HG02973 (cell line): ENCODE measurements at regions not wholly inside any gene's neighbourhood (a gene's known extent, or its start where the extent isn't known, plus 50 kb on each side); places are given as distances from the start of the nearest gene placed in this dataset.
"Not testable (repeated sequence)": the region's sequence is repeated elsewhere in the genome, so short reads cannot be mapped to it uniquely, and the experiment has no call there.

ENCODE experiments used
- ATAC-seq: cut with Tn5 transposase; IDR thresholded peaks from one replicate; pipeline ENCODE4 v1.9.1; 2021; ENCODE audit warnings: moderate library complexity; ENCODE audit not compliant: unreplicated experiment

DNA sequence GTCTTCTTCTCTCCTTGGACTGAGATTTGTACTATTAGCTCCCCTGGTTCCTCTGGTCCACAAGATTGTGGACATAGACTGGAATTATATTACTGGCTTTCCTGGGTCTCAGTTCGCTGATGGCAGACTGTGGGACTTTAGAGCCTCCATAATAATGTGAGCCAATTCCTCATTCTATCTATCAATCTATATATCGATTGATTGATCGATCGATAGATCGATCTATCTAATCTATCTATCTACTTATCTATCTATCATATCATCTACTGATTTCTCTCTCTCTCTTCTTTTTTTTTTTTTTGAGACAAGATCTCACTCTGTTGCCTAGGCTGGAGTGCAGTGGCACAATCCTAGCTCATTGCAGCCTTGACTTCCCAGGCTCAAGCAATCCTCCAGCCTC, 51.5 kb upstream of the DDR1 start:
- ATAC-seq: no peak

DNA sequence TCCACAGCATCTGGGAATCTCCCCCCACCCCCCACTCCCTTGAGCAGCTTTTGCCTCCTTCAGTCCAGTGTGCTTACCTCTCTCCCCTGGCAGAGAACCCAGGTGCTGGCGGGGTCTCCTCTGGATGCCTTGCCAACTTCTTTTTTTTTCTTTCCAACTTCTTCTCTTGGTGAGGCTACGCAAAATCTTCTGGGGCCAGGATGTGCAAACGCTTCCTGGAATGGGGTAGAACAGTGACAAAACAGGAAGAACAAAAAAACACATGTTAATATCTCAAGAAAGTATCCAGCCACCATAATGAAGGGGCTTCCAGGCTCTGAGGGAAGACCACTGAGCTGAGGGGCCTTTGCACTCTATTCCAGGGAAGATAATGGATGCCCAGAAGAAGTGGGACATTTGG, 53.9 kb upstream of the DDR1 start:
- no peak for ATAC-seq

DNA sequence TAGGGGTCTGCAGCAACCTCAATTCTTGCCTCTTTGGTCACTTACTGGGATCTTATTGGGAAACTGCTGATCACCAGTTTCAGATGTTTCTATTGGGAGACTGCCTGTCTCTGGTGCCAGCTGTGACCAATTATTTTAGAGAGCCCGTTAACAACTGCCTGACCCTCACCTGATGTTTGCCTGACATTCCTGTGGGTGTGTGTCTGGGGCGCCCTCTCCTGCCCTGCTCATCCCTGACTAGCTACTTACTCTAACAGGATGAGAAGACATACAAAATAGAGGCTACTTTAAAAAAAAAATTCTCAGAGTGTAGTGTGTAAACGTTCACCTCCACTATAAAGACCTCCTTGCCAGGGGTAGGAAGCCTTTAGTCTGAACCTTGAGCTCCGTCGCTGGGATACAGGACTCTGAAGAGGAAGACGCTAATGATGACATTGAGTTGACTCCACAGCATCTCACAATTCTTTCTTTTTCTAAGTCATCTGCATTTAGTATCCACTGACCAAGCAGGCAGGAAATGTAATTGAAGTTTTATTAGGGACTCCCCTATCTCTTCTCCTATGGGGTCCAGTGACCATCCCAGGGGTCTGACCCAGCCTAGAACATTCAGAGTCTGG, 54.6 kb upstream of the DDR1 start:
- ATAC-seq: no peak

DNA sequence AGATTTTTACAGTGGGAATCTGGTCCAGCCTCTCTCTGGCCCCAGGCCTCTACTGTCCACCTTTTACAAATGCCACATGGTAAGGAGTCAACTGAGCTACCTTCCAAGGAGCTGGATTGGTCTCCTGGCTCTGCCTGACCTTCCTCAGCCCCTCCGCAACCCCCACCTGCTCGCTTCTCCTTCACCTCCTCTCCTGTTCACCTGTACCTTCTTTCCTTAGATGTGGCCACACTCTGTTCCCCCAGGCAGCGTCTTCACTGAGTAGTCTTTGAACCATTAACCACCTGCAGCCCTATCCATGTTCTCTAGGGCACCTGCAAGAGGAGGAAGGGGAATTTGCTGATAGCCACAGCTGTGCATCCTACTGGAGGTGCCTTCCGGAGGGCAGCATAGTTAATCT, 55.3 kb upstream of the DDR1 start:
- ATAC-seq: no peak

DNA sequence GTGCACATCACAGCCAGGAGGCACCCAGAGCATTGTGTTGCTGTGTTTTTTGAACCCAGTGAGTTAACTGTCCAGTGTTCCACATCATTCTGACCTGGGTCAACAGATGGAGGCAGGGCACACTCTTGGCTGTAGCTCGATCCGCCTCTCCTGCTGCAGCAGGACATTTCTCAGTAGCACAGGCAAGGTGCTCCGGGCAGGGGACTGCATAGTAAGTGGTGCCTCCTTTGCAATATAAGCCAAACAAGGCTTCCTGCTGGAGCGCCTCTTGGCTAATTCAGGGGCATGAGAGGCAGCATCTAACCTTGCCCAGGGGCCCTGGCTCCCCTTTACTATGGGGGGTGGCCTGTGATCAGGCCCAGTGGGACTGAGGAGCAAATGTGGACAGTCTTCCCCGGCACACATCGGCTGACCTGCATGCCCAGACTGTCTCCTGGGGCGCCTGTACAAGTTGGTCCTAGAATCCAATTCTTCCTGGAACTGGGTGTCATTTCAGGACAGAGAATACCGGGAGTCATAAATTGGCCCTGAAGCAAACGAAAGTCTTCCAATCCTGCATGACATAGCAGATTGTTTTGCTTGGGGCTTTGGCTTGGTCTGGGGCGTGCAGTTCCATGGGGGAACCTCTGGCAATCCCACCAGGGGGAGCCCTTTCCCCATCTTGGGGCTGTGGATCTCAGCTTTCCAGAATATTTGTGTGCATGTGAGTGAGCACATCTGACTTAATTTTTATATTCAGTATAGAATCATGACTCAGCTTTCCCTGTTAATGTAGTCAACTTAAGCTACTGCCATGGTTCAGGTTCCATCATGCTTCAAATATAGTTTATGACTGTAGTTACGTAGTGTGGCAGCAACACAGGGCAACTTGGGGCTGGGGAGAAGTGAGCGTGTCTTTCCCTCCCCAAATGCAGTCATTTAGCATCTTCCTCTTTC, 56.0 kb upstream of the DDR1 start:
- ATAC-seq: no peak

DNA sequence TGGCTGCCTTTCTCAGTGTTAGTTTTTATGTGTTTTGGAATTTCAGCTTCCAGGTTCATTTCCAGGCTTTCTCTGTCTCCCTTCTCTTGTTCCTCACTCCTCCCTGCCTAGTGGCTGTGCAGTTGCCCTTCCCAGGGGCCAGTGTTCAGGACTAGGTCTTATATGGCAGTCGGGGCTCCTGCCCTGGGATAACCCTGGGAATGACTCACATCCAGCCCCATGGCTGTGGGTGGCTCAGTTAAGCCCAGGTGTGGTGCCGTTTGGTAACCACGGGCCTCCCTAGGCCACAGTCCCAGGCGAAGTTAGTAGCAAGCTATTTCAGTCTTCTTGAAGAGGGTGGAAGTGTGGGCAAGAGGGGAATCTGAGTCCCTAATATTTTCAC, 57.4 kb upstream of the DDR1 start:
- ATAC-seq: no peak

DNA sequence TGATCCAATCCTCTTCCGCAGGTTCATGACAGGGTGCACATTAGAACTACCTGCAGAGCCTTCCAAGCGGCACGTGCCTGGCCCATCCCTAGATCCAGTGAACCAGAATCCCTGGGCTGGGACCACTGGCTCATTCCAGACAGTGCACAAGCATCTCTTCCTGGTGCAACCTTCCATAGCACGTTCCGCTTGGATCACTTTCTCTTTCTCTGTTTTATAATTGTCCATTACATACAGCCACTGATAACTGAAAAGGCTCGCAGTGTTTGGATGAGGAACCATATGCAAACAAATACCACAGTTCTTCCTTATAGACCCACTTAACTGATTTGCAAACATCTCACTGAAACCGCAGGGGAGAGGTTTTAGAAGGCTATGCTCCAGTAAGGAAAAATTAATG, 59.6 kb upstream of the DDR1 start:
- ATAC-seq: no peak

DNA sequence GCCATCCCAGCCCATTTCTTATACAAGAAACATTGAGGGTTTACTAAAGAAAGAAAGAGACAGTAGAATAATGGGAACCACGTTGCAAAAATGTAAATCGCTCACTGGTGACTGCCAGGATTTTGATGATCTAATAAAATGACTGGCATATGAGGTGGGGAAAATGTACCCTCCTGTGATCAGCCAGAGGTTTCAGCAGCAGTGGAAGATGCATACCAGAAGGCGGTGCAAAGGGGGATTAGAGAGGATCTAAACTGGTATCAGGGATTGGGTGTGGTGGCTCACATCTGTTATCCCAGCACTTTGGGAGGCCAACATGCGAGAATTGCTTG, 60.8 kb upstream of the DDR1 start:
- no peak for ATAC-seq

DNA sequence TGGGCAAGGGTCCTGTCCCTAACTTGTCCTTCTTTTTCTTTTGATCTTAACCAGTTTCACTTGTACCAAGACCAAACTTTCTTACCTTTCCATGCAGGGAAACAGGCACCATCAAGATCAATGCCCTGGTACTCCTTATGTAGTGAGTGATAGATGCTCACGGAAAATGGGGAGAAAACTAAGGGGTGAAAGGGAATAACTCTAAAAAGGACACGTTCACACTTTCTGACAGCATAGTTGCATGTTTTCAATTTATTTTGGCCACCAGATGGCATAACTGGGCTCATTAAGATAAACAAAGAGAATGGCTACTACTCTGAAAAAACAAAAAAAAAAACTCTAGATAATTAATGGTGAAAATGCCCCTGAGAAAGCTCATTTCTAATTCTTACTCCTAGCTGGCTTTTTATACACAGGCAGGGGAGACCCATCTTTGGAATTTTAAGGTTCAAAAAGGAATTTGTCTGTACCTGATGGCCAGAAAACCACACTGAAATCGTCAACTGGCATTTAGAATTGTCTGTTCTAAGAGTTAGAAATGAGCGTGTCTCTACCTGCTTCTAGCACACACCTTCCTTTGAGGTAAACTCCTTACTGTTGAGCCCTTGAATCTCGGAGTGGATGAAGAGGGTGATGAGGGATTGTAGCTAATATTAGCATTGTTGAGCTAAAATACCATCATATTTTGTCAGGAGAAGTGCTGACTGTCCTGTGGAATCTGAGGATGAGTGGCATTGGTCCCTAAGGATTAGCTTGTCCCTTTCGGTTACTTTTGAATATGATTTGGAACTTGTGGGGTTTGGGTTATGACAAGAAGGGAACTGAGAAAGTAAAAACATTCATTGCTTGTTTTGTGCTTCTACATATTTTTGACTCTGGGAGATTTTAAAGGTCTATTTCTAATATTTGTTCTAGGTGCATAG, 62.2 kb upstream of the DDR1 start:
- ATAC-seq: no peak

DNA sequence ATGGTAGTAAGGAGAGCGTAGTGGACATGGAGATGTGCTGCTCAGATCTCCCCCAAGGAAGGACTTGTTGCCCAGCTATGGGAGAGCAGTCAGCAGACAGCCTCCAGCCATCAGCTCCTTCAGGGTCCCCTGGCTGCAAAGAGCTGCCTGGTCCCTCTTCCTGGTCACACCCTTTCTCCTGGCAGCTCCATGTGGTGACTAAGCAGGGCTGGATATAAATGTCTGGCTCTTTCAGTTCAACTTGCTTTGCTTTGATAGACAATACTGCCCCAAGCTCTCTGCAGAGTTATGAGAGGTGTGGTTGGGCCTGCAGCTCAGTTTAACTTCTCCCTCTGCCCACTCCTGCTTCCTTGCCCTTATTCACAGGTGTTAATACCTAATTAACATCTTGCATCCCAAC, 64.1 kb upstream of the DDR1 start:
- ATAC-seq: no peak

DNA sequence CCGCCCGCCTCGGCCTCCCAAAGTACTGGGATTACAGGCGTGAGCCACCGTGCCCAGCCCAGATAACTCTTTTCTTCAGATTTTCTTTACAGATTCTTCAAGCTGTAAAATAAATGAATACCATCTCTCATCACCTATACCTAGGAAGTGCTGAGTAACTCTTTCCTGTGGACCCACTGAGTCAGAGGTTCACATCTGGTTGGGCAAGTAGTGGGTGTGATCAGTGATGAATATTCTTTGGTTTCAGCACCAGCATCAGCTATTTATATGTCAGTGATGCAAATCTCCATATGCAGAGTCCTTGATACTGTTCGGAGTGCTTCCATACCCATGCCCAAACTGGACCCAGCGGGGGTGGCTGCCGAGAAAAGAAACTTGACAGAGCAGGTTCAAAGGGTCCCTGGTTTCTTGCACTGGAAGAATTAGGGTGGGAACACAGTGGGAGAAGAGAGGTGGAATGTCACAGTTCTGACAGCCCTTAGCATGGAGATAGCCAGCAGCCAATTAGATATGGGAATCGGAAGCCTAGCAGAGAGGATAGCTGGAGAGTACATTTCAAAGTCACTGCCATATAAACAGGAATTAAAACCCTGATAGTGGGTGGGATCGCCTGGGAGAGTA, 64.9 kb upstream of the DDR1 start:
- no peak for ATAC-seq

DNA sequence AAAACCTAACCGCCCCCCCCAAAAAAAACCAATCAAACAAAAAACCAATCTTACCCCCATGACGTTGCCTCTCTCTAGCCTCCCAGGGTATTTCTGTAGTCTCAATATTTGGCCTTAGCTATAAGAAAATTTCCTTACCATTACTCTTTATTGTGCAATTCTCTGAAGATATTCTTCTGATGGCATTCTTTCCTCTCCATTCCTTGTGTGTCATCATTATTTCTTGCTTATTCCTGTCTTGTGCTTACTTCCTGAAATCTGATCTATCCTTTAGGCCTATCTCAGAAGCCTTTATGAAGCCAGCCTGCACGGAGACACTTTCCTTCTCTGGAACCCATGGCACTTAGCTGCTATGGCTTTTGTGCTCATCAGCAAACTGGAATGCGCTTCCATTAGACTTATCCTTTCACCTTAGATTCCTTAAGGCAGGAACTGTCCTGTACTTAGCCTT, 65.9 kb upstream of the DDR1 start:
- no peak for ATAC-seq

DNA sequence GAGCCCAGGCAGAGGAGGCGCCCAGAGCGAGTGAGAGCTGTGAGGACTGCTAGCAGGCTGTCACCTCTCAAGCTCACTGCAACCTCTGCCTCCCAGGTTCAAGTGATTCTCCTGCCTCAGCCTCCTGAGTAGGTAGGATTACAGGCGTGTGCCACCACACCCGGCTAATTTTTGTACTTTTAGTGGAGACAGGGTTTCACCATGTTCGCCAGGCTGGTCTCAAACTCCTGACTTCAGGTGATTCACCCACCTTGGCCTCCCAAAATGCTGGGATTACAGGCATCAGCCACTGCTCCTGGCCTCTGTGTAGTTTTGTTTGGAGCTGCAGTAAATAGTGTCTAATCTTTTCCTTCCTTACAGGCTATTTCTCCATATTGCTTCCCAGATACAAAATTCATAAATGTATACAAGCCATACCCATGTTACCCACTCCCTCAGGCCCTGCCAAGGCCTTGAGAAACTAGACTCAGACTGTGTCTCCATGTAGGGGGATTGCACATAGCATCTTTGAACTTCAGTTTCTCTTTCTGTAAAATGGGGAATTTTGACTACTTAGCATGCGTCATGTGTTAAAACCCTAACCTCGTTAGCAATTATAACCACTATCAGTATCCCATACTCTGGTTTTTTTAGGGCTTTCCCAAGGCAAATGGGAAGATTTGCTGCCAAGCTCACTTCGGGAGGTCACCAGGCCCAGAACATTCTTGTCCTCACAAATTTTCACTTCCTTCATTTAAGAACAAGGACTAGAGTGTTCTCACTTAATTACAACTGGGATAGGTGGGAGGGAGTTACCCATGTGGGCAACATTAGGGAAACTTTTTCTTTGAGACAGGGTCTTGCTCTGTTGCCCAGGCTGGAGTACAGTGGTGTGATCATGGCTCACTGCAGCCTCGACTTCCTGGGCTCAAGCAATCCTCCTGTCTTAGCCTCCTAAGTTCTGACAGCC, 67.3 kb upstream of the DDR1 start:
- ATAC-seq: no peak

DNA sequence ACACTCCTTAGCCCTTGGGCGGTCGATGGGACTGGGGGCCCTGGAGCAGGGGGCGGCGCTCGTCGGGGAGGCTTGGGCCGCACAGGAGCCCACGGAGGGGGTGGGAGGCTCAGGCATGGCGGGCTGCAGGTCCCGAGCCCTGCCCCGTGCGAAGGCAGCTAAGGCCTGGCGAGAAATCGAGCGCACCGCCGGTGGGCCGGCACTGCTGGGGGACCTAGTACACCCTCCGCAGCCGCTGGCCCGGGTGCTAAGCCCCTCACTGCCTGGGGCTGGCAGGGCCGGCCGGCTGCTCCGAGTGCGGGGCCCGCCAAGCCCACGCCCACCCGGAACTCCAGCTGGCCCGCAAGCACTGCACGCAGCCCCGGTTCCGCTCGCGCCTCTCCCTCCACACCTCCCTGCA, 68.0 kb upstream of the DDR1 start:
- not testable (repeated sequence) for ATAC-seq

DNA sequence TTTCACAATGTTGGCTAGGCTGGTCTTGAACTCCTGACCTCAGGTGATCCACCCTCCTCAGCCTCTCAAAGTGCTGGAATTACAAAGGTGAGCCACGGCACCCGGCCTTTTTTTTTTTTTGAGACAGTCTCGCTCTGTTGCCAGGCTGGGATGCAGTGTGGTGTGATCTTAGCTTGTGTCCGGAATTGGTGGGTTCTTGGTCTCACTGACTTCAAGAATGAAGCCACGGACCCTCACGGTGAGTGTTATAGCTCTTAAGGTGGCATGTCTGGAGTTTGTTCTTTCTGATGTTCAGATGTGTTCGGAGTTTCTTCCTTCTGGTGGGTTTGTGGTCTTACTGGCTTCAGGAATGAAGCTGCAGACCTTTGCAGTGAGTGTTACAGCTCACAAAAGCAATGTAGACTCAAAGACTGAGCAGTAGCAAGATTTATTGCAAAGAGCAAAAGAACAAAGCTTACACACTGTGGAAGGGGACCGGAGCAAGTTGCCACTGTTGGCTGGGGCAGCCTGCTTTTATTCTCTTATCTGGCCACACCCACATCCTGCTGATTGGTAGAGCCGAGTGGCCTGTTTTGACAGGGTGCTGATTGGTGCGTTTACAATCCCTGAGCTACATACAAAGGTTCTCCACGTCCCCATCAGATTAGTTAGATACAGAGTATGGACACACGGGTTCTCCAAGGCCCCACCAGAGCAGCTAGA, 69.1 kb upstream of the DDR1 start:
- ATAC-seq: not testable (repeated sequence)

DNA sequence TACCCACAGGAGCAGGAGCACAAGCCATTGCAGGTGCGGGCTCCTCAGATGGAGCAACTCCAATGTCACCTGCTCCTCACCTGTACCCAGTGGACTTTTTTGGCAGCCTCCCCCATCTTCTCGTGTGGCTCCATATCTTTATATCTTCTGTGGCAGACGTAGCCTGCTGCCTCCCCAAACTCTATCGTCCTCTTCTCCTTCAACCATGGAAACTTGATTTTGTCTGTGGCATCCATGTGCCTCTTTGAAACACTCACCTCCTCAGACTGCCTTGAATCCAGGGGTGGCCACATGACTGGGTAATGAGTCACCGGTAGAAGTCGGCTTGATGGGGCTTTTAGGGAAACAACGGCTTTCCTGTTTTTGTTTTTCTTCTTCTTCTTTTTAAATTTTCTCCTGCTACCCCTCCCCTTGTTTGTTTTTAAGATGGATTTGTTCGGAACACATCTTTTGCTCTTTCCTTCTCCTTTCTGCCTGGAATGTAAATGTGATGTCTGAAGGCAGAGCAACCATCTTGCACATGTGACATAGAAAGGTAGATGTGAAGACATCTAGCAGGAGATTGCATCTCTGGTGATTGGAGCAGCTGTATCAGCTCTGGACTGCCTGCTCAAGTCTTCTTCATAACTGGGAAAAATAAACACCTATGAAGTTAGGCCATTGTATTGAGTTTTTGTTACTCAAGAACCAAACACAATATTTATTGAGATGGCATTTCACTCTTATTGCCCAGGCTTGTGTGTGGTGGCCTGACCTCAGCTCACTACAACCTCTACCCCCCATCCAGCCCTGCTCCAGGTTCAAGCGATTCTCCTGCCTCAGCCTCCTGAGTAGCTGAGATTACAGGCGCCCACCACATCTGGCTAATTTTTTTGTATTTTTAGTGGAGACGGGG, 69.9 kb upstream of the DDR1 start:
- ATAC-seq: no peak

DNA sequence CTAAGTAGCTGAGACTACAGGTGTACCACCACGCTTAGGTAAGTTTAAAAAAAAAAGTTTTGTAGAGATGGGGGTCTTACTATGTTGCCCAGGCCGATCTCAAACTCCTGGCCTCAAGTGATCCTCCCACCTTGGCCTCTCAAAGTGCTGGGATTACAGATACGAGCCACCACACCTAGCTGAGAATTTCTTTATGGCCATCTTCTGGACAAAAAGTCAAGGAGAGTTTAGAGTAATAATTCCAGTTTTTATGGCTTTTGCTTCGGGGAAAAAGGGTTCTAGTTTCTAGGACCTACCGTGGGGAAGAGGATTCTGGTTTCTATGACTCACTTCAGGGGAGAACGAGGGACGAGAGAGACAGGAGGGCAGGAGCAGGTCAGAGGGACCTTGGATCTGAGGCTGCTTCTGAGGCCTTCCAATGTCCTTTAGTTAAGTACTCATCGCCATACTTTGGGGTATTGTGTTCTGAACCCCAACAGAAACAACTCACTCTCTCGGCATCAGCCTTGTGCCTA, 69.3 kb upstream of the IER3 start:
- no peak for ATAC-seq

DNA sequence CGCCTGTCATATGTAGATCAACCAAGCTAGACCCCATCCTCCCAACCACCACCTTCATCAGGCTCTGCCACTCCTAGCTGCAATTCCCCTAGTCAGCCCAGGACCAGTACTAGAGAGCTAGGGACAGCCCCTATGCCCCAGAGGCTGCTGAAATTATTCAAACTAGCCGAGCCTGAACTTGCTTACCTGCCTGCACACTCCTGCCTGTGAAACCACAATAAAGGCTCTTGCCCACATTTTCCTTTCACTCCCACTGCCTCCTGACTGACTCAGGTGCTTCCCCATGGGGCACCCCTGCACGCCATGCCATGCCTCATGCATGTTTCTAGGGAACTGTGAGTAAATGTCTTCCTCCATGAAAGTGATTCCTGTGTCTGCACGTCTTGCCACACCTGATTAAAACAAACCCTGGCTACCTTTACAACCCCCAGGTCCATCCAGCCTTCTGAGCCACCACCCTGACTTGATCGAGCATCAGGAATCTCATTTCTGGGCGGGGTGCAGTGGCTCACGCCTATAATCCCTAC, 66.5 kb upstream of the IER3 start:
- ATAC-seq: peak; percentile 72
